ENCODE measurements at regions not wholly inside any gene's neighbourhood (a gene's known extent, or its start where the extent isn't known, plus 50 kb on each side); places are given as distances from the start of the nearest gene placed in this dataset.

DNA sequence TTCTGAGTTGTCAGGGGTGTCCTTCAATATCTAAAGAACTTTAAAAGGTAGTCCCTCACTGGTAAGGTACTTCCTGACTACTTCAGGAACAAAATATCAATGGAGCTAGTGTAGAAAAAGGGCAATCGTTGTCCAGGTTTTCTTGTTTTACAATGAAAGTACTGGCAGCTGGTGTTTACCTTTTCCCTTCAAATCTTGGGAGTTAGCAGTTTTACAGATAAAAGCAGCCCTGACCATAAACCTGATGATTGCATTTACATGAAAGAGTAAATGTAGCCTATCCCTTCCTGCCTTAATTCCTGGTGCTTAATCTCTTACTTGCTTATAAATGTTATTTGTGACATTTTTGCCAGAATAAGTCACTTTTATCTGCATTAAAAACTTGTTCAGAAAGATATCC, 559.9 kb upstream of the ARPP21 start:
- Mint-ChIP-seq H3K9me3 (ENCODE audit: unreplicated experiment) (no peaks in the 10 kb centered on the region), H3K4me1 (ENCODE audit: low read depth, unreplicated experiment) (no peaks in the 10 kb centered on the region), H3K36me3 (ENCODE audit: insufficient read depth, unreplicated experiment) (no peaks in the 10 kb centered on the region), H3K4me3 (ENCODE audit: unreplicated experiment) (no peak overlapping the region), H3K27ac (ENCODE audit: unreplicated experiment) (no peak overlapping the region), H3K27me3 (ENCODE audit: insufficient read depth, unreplicated experiment) (peaks cover 2% of the 10 kb centered on the region)
- ChIA-PET POLR2A (no interaction called here), CTCF (no interaction called here)
- Histone ChIP-seq H3K27me3 (replicated peaks; ENCODE audit: control insufficient read depth, insufficient read depth, low read length) (no peaks in the 10 kb centered on the region), H3K9me3 (no peaks in the 10 kb centered on the region), H3K4me1 (no peaks in the 10 kb centered on the region), H3K36me3 (ENCODE audit: control insufficient read depth, insufficient read depth, low read length) (no peaks in the 10 kb centered on the region), H3K4me3 (ENCODE audit: low read depth, low read length) (no peak overlapping the region)
- TF ChIP-seq, protein P1, sequence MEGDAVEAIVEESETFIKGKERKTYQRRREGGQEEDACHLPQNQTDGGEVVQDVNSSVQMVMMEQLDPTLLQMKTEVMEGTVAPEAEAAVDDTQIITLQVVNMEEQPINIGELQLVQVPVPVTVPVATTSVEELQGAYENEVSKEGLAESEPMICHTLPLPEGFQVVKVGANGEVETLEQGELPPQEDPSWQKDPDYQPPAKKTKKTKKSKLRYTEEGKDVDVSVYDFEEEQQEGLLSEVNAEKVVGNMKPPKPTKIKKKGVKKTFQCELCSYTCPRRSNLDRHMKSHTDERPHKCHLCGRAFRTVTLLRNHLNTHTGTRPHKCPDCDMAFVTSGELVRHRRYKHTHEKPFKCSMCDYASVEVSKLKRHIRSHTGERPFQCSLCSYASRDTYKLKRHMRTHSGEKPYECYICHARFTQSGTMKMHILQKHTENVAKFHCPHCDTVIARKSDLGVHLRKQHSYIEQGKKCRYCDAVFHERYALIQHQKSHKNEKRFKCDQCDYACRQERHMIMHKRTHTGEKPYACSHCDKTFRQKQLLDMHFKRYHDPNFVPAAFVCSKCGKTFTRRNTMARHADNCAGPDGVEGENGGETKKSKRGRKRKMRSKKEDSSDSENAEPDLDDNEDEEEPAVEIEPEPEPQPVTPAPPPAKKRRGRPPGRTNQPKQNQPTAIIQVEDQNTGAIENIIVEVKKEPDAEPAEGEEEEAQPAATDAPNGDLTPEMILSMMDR (IDR thresholded peaks at IDR 0.05; ENCODE audit: insufficient read depth in 1 of 2, low read depth in 1 of 2, low read length in 1 of 2, severe bottlenecking in 1 of 2, unreplicated experiment in 1 of 2), result no peak
- intact Hi-C loops (cut with micrococcal nuclease; ENCODE audit: unreplicated experiment), result no loop called here
- DNase-seq, result no peak
- BruUV-seq (replicated peaks), result no TSS peak

DNA sequence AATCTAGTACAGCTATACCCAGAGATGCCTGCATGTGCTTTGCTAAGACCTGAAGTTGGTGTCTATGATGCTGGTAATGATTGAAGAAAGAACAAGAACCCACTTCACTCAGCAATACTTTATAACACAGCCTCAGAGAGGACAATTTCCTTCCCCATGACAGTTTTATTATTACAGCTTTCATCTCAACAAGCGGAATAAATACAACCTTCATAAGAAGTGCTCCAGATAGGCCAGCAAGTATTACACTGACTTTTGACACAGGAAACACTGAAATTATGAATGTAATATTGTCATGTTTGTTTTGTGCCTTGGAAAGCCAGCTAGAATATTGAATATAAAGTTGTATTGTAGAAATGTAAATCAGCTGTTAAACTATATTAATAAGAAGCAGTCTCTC, 557.4 kb upstream of the ARPP21 start:
- Histone ChIP-seq H3K36me3 (ENCODE audit: control insufficient read depth, insufficient read depth, low read length) (no peaks in the 10 kb centered on the region), H3K4me3 (ENCODE audit: low read depth, low read length) (no peak overlapping the region), H3K9me3 (no peaks in the 10 kb centered on the region), H3K4me1 (no peaks in the 10 kb centered on the region), H3K27me3 (replicated peaks; ENCODE audit: control insufficient read depth, insufficient read depth, low read length) (no peaks in the 10 kb centered on the region)
- CTCF ChIA-PET, result no interaction called here
- POLR2A ChIA-PET, result no interaction called here
- Mint-ChIP-seq H3K4me3 (ENCODE audit: unreplicated experiment) (no peak overlapping the region), H3K4me1 (ENCODE audit: low read depth, unreplicated experiment) (no peaks in the 10 kb centered on the region), H3K27me3 (ENCODE audit: insufficient read depth, unreplicated experiment) (no peaks in the 10 kb centered on the region), H3K27ac (ENCODE audit: unreplicated experiment) (no peak overlapping the region), H3K36me3 (ENCODE audit: insufficient read depth, unreplicated experiment) (no peaks in the 10 kb centered on the region), H3K9me3 (ENCODE audit: unreplicated experiment) (no peaks in the 10 kb centered on the region)
- TF ChIP-seq, protein P1 (IDR thresholded peaks at IDR 0.05; ENCODE audit: insufficient read depth in 1 of 2, low read depth in 1 of 2, low read length in 1 of 2, severe bottlenecking in 1 of 2, unreplicated experiment in 1 of 2), result no peak
- no peak for DNase-seq
- BruUV-seq (replicated peaks), result no TSS peak
- intact Hi-C loops (cut with micrococcal nuclease; ENCODE audit: unreplicated experiment), result no loop called here

DNA sequence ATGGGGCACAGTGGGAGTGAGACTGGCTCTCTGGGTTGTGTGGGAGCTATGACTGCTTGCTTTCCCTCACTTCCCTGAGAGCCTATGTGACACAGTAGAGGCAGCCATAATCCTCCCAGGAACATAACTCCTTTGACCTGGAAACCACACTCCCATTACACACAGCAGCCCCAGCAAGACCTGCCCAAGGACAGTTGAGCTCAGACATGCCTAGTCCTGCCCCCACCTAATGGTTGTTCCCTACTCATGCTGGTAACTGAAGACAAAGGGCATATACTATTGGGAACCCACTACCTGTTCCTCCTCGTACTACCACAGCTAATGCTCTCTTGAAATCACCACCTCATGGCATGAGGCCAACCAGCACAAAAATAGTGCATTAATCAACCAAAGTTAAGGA, 550.4 kb upstream of the ARPP21 start:
- no peak overlapping the region for H3K4me3 Mint-ChIP-seq (ENCODE audit: unreplicated experiment)
- intact Hi-C loops (cut with micrococcal nuclease; ENCODE audit: unreplicated experiment), result no loop called here
- CTCF ChIA-PET, result no interaction called here
- no peak overlapping the region for H3K4me3 ChIP-seq (ENCODE audit: low read depth, low read length)
- peaks cover 24% of the 10 kb centered on the region for H3K9me3 Mint-ChIP-seq (ENCODE audit: unreplicated experiment)
- H3K27ac Mint-ChIP-seq (ENCODE audit: unreplicated experiment), result no peak overlapping the region
- POLR2A ChIA-PET, result no interaction called here
- no peak for DNase-seq
- TF ChIP-seq, protein P1 (IDR thresholded peaks at IDR 0.05; ENCODE audit: insufficient read depth in 1 of 2, low read depth in 1 of 2, low read length in 1 of 2, severe bottlenecking in 1 of 2, unreplicated experiment in 1 of 2), result no peak
- H3K4me1 ChIP-seq, result no peaks in the 10 kb centered on the region
- no peaks in the 10 kb centered on the region for H3K36me3 ChIP-seq (ENCODE audit: control insufficient read depth, insufficient read depth, low read length)
- H3K27me3 ChIP-seq (replicated peaks; ENCODE audit: control insufficient read depth, insufficient read depth, low read length), result no peaks in the 10 kb centered on the region
- no peaks in the 10 kb centered on the region for H3K27me3 Mint-ChIP-seq (ENCODE audit: insufficient read depth, unreplicated experiment)
- no peaks in the 10 kb centered on the region for H3K4me1 Mint-ChIP-seq (ENCODE audit: low read depth, unreplicated experiment)
- no peaks in the 10 kb centered on the region for H3K36me3 Mint-ChIP-seq (ENCODE audit: insufficient read depth, unreplicated experiment)
- no peaks in the 10 kb centered on the region for H3K9me3 ChIP-seq
- BruUV-seq (replicated peaks), result no TSS peak

Measured in Caco-2 (cell line).